Embryonic facial prominence (tissue), 1 donor: ENCODE measurements at regions not wholly inside any gene's neighbourhood (a gene's known extent, or its start where the extent isn't known, plus 50 kb on each side); places are given as distances from the start of the nearest gene placed in this dataset.

Experiments used
- DNase-seq: peaks from one replicate; pipeline ENCODE4 v3.0.0-alpha.2; 2016; ENCODE audit errors: extremely low spot score

DNA sequence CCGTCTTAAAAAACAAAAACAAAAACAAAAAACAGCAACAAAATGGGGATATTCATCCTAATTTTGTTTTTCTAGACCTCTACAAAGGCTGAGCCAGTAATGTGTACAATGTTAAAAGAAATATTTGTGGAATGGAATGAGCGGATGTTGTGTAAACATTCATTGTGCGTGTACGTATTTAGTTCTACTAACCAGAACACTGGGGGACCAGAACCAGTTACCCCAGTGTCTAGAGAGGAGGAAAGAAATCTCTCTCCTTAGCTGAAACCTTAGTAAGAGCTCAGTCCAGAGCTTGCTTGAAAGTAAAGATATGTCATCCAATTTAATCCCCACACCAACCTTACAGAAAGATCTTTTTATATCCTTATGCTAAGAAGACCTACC lies 106.7 kb upstream of the CPEB4 start:
- no peak for DNase-seq

- no peak for DNase-seq
Measured at GRCh38 chr5:173781816-173782670, 106.1 kb upstream of the CPEB4 start.

DNA sequence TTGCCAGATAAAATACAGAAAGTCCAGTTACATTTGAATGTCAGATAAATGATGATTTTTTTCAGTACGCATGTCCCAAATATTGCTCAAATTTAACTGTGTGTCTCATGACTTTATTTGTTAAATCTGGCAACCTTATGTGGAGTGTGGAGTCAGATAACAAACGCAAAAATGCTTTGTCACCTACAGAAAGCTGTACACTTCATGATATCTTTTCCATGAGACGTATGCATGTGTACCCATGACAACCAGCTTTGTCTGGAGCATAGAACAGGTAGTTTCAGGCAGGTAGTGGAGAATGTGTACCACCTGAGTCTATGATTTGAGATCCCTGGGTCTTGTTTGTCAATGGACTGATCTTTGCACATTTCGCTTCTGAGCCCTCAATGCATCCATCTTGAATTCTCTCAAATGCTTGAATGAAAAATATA lies 105.5 kb upstream of the CPEB4 start:
- no peak for DNase-seq

GRCh38 chr5:173783371-173783770 lies 104.8 kb upstream of the CPEB4 start:
- DNase-seq = no peak

- no peak for DNase-seq
Measured at GRCh38 chr5:173785400-173785799, 102.7 kb upstream of the CPEB4 start.

- DNase-seq = no peak
Measured at GRCh38 chr5:173785866-173786265, 102.3 kb upstream of the CPEB4 start.

DNA sequence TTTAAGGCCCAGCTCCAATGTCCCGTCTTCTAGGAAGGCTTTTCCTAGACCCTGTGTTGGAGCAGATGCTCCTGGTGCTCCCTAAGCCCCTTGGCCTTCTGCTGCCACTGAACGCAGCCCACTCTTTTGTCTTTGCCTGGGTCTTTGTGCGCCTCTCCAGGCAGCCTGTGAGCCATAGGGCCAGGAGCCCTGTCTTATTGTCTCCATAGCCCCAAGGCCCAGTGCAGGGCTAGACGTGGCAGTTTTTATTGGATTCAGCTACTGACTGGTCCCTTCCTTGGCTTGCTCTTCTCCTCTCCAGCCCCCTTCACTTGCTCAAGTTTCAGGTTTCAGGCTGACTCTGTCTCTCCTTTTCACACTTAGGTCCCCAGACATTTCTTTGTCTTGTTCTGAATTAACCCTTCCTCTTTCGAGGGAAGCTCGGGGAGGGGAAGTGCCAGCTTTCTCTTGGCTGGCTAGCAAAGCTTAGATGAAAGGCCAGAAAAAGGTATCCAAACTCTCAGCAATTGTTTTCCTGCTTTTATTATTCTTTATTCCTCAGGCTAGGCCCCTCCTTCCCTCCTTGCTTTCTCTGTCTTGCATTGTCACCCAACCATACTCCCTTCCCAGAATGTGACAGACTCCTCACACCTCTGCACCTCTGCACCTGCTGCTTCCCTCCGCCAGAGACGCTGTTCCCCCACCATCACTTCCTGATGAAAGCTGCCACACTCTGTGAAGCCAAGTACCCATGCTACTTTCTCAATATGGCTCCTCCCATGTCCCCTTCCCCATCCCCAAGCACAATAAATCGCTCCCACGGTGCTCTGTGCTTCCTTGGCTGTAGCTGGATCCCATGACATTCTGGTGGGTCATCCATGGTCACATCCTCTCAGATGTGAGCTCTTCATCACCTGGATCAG lies 101.6 kb upstream of the CPEB4 start:
- no peak for DNase-seq

DNA sequence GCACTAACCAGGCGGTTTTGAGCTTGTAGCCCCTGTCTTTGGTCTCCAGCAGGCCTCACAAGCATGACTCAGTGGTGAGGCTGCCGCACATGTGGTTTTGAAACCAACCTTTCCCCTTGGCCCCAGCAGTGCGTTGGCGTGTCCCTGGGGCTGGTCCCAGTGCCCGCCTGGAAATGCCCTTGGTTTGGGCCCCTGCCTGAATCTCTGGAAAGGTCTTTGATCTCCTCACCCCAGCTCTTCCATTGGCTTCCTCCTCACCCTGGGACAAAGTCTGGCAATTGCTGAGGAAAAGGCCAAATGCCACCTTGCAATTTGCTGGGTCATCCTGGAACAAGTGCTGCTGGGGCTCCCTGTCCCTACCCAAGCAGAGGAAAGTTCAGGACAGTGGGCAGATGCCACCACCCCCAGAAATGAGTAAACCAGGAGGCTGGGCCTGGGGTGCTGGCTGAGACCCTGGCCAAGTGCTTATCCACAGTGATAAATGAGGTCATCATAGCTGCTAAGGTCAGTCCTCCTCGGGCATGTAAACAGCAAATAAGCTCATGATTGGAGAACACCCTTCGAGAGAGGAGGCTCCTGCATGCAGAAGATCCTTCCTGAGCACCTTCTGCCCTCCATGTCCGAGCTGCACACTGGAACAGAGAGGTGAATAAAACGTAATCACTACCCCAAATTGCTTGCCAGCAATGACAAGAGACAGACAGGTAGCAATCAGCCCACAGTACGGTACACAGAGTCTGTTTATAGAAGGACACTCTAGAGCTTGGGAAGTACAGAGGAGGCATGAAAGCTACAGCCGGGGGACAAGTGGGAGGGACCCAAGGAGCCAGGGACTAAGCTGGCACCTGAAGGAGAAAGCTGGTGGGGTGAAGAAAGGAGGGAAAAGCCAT lies 98.9 kb upstream of the CPEB4 start:
- DNase-seq = no peak

DNA sequence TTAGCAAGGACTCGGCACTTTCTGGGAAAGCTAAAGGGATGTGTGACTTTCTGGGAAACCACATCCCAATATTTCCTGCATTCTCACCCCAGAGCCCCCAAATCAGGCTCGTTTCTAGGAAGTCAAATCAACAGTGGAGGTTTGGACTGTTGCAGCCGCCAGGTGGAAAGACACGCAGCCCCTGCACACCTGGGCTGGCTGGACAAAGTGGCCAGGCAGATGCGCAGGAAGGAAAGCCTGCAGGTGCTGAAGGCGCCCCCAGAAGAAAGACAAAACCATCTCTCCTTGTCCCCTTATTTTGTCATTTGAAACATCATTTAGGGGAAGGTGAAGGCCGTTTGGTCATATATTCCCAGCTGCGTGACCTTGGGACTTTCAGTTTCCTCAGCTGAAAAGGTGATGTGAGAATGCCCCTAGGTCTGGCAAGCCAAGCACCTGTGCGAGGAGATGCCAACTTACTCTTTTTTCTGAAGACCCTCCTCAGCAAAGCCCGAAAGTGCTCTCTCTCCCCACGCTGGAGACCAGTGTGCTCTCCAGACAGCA lies 97.9 kb upstream of the CPEB4 start:
- DNase-seq = no peak

GRCh38 chr5:173790836-173791546 lies 97.2 kb upstream of the CPEB4 start:
- DNase-seq = no peak

DNA sequence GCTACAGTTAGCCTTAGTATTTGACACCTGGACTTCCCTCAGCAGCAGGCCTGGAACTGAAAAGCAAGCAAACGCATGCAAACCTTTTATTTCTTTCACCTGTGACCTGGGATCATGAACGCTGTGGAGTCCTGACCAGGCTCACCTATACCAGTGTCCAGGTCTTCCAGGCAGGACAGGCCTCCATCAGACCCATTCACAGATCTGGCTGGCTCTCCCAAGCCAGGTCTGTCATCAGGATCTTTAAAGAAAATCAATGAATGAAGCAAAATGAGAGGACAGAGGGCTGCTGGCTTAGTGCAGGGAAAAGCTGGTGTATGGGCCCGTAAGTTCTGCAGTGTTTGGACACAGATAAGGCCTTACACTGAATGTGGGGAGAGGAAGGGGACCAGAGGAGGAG lies 96.3 kb upstream of the CPEB4 start:
- no peak for DNase-seq

- DNase-seq = no peak
Measured at GRCh38 chr5:173792781-173793547, 95.2 kb upstream of the CPEB4 start.

DNA sequence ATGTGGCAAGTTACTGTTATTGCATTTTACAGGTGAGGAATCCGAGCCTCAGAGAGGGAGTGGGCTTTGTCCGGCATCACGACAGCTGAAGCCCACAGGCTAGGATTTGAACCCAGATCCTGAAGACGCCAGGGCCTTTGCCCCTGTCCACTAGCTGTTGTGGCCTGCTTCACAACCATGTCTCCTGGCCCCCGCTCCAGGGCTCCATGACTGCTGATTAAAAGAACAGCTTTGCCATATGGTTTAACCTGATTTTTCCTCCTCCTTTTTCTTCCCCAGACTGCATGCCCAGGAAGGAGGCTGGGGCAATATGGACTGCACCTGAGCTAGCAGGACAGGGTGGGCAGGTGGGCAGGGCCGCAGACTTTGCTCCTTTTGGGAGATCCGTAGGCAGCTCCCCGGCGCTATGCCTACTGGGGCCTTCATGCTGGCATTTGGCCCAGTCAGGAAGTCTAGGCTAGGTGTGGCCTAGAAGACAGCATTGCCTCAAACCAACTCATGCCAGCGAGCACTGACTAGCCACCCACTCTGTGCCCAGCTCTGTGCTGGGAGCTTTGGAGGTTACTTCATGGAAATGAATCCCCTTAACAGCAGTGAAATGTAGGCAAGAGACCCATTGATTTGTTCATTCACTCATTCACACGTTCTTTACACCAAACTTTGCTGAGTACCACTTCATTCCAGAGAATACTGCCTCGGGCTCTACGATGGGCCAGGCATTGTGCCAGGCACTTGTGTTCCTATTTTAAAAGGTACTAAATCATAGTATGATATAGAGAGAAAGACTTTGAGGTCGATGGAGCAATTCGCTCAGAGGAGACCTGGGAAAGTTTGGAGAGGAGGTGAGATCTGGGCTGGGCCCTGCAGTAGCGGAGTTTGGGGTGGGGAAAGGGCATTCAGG lies 94.3 kb upstream of the CPEB4 start:
- no peak for DNase-seq

DNA sequence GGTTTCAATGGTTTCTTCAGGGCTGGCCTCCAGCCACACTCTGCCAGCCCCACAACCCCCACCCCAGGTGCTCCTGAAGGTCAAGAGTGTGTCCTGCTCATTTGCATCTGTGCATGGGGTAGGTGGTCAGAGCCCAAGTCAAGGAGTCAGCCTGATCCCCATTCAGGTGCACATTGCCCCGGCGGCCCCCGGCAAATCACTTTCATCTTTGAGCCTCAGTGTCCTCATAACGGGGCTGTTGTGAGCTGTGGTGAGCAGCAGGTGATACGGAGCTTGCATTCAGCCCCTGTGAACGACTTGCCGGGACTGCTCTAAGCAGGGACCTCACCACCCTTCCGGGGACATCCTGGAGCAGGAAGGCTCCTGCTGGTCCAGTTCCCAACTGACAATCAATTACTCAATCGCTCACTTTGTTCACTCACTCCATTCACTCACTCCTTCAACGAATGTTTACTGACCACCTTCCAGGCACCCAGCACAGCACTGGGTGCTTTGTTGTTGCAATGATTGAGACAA lies 93.2 kb upstream of the CPEB4 start:
- no peak for DNase-seq

GRCh38 chr5:173795601-173796000 lies 92.5 kb upstream of the CPEB4 start:
- DNase-seq = no peak

- DNase-seq = no peak
Measured at GRCh38 chr5:173796721-173797495, 91.2 kb upstream of the CPEB4 start.

DNA sequence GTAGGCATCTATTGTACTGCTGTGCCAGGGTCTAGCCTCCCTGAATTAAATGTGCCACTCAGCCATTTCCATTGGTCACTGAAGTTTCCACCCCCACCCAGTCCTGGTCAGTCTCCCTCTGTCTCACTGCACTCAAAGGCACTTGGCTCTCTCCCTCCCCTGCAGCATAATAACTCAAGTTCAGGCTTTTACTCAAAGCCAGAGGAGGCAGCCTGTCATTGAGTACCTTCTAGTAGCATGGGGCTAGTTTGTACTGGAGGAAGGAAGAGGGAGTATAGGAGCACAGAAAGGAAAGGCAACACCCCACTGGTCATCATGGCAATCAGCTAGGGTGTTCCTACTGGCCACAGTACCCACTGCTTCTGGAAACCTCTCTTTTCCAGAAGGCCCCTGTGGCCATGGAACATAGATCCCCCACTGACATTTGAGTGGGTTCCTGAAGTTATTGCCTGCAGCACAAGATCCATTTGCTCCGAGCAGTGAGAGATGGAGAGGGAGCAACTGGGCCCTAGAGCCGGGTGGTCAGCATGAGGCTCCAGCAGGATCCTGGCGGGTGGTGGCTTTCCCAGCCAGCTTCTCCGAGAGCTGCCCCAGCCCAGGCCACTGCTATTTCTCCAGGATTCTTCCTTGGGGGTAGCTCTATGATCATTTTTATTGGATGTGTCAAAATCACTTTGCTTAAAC lies 89.9 kb upstream of the CPEB4 start:
- no peak for DNase-seq
